Peyer's patch (tissue), 4 donors: ENCODE measurements at regions not wholly inside any gene's neighbourhood (a gene's known extent, or its start where the extent isn't known, plus 50 kb on each side); places are given as distances from the start of the nearest gene placed in this dataset.

Experiments used
- DNase-seq, 3 donors: peaks; one replicate each; pipeline ENCODE4 v3.0.0-alpha.2; 2017 to 2019
- H3K27ac ChIP-seq, 4 donors: fragments of 200-600 bp; sonication (generic); one replicate each; pipeline ENCODE4 v1.5.1; 2016 to 2019
- H3K27me3 ChIP-seq, 2 donors: fragments of 200-600 bp; sonication (generic); one replicate each; pipeline ENCODE4 v1.5.1; 2019
- H3K36me3 ChIP-seq, 3 donors: fragments of 200-600 bp; sonication (generic); one replicate each; pipeline ENCODE4 v1.5.1; 2016 to 2019
- H3K4me1 ChIP-seq, 4 donors: fragments of 200-600 bp; sonication (generic); one replicate each; pipeline ENCODE4 v1.5.1; 2016 to 2019
- H3K4me3 ChIP-seq, 4 donors: fragments of 200-600 bp; sonication (generic); 1 replicate in 3 of 4; 2 replicates in 1 of 4; pipeline ENCODE4 v1.5.1; 2016 to 2019; ENCODE audit warnings: mild to moderate bottlenecking in 1 of 4
- H3K9me3 ChIP-seq, 4 donors: fragments of 200-600 bp; sonication (generic); one replicate each; pipeline ENCODE4 v1.5.1; 2016 to 2019; ENCODE audit warnings: mild to moderate bottlenecking in 1 of 4
- CTCF ChIP-seq, 6 experiments: fragments of 450-650 bp in 4 of 6; fragments of 200-600 bp in 2 of 6; sonication (generic) in 1 of 6; IDR thresholded peaks; one replicate each; pipeline ENCODE4 v1.5.1; 2017 to 2019; ENCODE audit warnings: antibody characterized with exemption in 6 of 6, mild to moderate bottlenecking in 3 of 6, moderate library complexity in 1 of 6
- POLR2A ChIP-seq, 2 donors: fragments of 450-650 bp; IDR thresholded peaks; one replicate each; pipeline ENCODE4 v1.5.1; 2017; ENCODE audit warnings: antibody characterized with exemption in 2 of 2, mild to moderate bottlenecking in 2 of 2, moderate library complexity in 2 of 2

GRCh38 chr11:93067881-93068390, 98.5 kb downstream of the MTNR1B start:
- no peaks in the 10 kb centered on the region for H3K27me3 ChIP-seq
- TF ChIP-seq POLR2A (IDR thresholded peaks at IDR 0.05), result no peak
- no peak for TF ChIP-seq CTCF (IDR thresholded peaks at IDR 0.05)
- no peak overlapping the region for H3K27ac ChIP-seq
- H3K9me3 ChIP-seq, result no peaks in the 10 kb centered on the region
- H3K4me1 ChIP-seq, result no peaks in the 10 kb centered on the region
- no peak for DNase-seq
- H3K4me3 ChIP-seq, result no peak overlapping the region
- H3K36me3 ChIP-seq, result no peaks in the 10 kb centered on the region

- Histone ChIP-seq H3K4me3 (no peak overlapping the region), H3K9me3 (no peaks in the 10 kb centered on the region), H3K36me3 (no peaks in the 10 kb centered on the region), H3K4me1 (no peaks in the 10 kb centered on the region), H3K27me3 (no peaks in the 10 kb centered on the region), H3K27ac (no peak overlapping the region)
- DNase-seq, result no peak
- TF ChIP-seq CTCF (IDR thresholded peaks at IDR 0.05), result no peak
- TF ChIP-seq POLR2A (IDR thresholded peaks at IDR 0.05), result no peak
Observed at GRCh38 chr11:93072229-93072914, 102.9 kb downstream of the MTNR1B start.

GRCh38 chr11:93073026-93073425, 103.6 kb downstream of the MTNR1B start:
- H3K36me3 ChIP-seq, result no peaks in the 10 kb centered on the region
- no peaks in the 10 kb centered on the region for H3K27me3 ChIP-seq
- no peak for DNase-seq
- H3K4me1 ChIP-seq, result no peaks in the 10 kb centered on the region
- no peaks in the 10 kb centered on the region for H3K9me3 ChIP-seq
- H3K27ac ChIP-seq, result no peak overlapping the region
- H3K4me3 ChIP-seq, result no peak overlapping the region
- TF ChIP-seq CTCF (IDR thresholded peaks at IDR 0.05), result no peak

GRCh38 chr11:93073508-93074280, 104.2 kb downstream of the MTNR1B start:
- TF ChIP-seq CTCF (IDR thresholded peaks at IDR 0.05) (no peak), POLR2A (IDR thresholded peaks at IDR 0.05) (no peak)
- H3K27ac ChIP-seq, result no peak overlapping the region
- no peaks in the 10 kb centered on the region for H3K9me3 ChIP-seq
- no peaks in the 10 kb centered on the region for H3K36me3 ChIP-seq
- no peaks in the 10 kb centered on the region for H3K27me3 ChIP-seq
- no peaks in the 10 kb centered on the region for H3K4me1 ChIP-seq
- no peak overlapping the region for H3K4me3 ChIP-seq
- no peak for DNase-seq

GRCh38 chr11:93074352-93074751, 104.9 kb downstream of the MTNR1B start:
- no peaks in the 10 kb centered on the region for H3K36me3 ChIP-seq
- TF ChIP-seq CTCF (IDR thresholded peaks at IDR 0.05), result no peak
- TF ChIP-seq POLR2A (IDR thresholded peaks at IDR 0.05), result no peak
- no peak for DNase-seq
- no peaks in the 10 kb centered on the region for H3K9me3 ChIP-seq
- H3K4me3 ChIP-seq, result no peak overlapping the region
- no peak overlapping the region for H3K27ac ChIP-seq
- no peaks in the 10 kb centered on the region for H3K27me3 ChIP-seq
- H3K4me1 ChIP-seq, result no peaks in the 10 kb centered on the region
